Neural crest cell (in vitro differentiated cells): ENCODE measurements at regions not wholly inside any gene's neighbourhood (a gene's known extent, or its start where the extent isn't known, plus 50 kb on each side); places are given as distances from the start of the nearest gene placed in this dataset.

Source experiments
- DNase-seq: peaks from one replicate; pipeline ENCODE4 v3.0.0; 2021; ENCODE audit warnings: low read depth, mixed read lengths, low spot score
- H3K27ac Mint-ChIP-seq: one replicate; pipeline ENCODE4 v1.8.0; 2021; ENCODE audit warnings: mild to moderate bottlenecking, mixed read lengths; ENCODE audit not compliant: unreplicated experiment
- H3K27me3 Mint-ChIP-seq: 2 replicates; pipeline ENCODE4 v1.8.0; 2021; ENCODE audit warnings: low read depth, mild to moderate bottlenecking, mixed read lengths
- H3K36me3 Mint-ChIP-seq: 2 replicates; pipeline ENCODE4 v1.8.0; 2021; ENCODE audit warnings: low read depth, mild to moderate bottlenecking, mixed read lengths
- H3K4me1 Mint-ChIP-seq: 2 replicates; pipeline ENCODE4 v1.8.0; 2021; ENCODE audit warnings: mixed read lengths
- H3K4me3 Mint-ChIP-seq: one replicate; pipeline ENCODE4 v1.8.0; 2021; ENCODE audit warnings: mild to moderate bottlenecking, mixed read lengths
- H3K9me3 Mint-ChIP-seq: 2 replicates; pipeline ENCODE4 v1.8.0; 2021; ENCODE audit warnings: mixed read lengths
- TF ChIP-seq, protein P1 (sequence below): fragments of 200-600 bp; sonication (generic); conservative IDR thresholded peaks from 2 replicates; pipeline ENCODE4 v1.5.0; 2021; ENCODE audit warnings: antibody characterized with exemption, mild to moderate bottlenecking

- no peaks in the 10 kb centered on the region for H3K36me3 Mint-ChIP-seq
- no peaks in the 10 kb centered on the region for H3K4me1 Mint-ChIP-seq
- H3K4me3 Mint-ChIP-seq: no peak overlapping the region
- no peak for DNase-seq
- TF ChIP-seq, protein P1, sequence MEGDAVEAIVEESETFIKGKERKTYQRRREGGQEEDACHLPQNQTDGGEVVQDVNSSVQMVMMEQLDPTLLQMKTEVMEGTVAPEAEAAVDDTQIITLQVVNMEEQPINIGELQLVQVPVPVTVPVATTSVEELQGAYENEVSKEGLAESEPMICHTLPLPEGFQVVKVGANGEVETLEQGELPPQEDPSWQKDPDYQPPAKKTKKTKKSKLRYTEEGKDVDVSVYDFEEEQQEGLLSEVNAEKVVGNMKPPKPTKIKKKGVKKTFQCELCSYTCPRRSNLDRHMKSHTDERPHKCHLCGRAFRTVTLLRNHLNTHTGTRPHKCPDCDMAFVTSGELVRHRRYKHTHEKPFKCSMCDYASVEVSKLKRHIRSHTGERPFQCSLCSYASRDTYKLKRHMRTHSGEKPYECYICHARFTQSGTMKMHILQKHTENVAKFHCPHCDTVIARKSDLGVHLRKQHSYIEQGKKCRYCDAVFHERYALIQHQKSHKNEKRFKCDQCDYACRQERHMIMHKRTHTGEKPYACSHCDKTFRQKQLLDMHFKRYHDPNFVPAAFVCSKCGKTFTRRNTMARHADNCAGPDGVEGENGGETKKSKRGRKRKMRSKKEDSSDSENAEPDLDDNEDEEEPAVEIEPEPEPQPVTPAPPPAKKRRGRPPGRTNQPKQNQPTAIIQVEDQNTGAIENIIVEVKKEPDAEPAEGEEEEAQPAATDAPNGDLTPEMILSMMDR: no peak
- peaks cover 5% of the 10 kb centered on the region for H3K9me3 Mint-ChIP-seq
- H3K27ac Mint-ChIP-seq: no peak overlapping the region
- no peaks in the 10 kb centered on the region for H3K27me3 Mint-ChIP-seq
Observed at GRCh38 chr6:84583784-84584183, 180.6 kb downstream of the TBX18 start.

GRCh38 chr6:84582997-84583396 is 181.4 kb downstream of the TBX18 start:
- Mint-ChIP-seq H3K27ac (no peak overlapping the region), H3K9me3 (peaks cover 5% of the 10 kb centered on the region), H3K4me3 (no peak overlapping the region), H3K27me3 (no peaks in the 10 kb centered on the region), H3K4me1 (no peaks in the 10 kb centered on the region), H3K36me3 (no peaks in the 10 kb centered on the region)
- TF ChIP-seq, protein P1: no peak
- no peak for DNase-seq

GRCh38 chr6:84581494-84582259 is 182.7 kb downstream of the TBX18 start:
- no peaks in the 10 kb centered on the region for H3K4me1 Mint-ChIP-seq
- no peak overlapping the region for H3K27ac Mint-ChIP-seq
- no peaks in the 10 kb centered on the region for H3K36me3 Mint-ChIP-seq
- H3K27me3 Mint-ChIP-seq: no peaks in the 10 kb centered on the region
- no peak overlapping the region for H3K4me3 Mint-ChIP-seq
- peaks cover 5% of the 10 kb centered on the region for H3K9me3 Mint-ChIP-seq
- TF ChIP-seq, protein P1: no peak
- DNase-seq: no peak

- Mint-ChIP-seq H3K4me3 (no peak overlapping the region), H3K4me1 (no peaks in the 10 kb centered on the region), H3K27me3 (no peaks in the 10 kb centered on the region), H3K27ac (no peak overlapping the region), H3K36me3 (no peaks in the 10 kb centered on the region), H3K9me3 (peaks cover 5% of the 10 kb centered on the region)
- no peak for DNase-seq
- TF ChIP-seq, protein P1: no peak
Observed at GRCh38 chr6:84579404-84579803, 185.0 kb downstream of the TBX18 start.

- TF ChIP-seq, protein P1: no peak
- Mint-ChIP-seq H3K4me3 (no peak overlapping the region), H3K36me3 (no peaks in the 10 kb centered on the region), H3K27ac (no peak overlapping the region), H3K27me3 (no peaks in the 10 kb centered on the region), H3K4me1 (no peaks in the 10 kb centered on the region), H3K9me3 (peaks cover 5% of the 10 kb centered on the region)
- DNase-seq: no peak
Observed at GRCh38 chr6:84576029-84576428, 188.4 kb downstream of the TBX18 start.
